ENCODE measurements at regions not wholly inside any gene's neighbourhood (a gene's known extent, or its start where the extent isn't known, plus 50 kb on each side); places are given as distances from the start of the nearest gene placed in this dataset.

DNA sequence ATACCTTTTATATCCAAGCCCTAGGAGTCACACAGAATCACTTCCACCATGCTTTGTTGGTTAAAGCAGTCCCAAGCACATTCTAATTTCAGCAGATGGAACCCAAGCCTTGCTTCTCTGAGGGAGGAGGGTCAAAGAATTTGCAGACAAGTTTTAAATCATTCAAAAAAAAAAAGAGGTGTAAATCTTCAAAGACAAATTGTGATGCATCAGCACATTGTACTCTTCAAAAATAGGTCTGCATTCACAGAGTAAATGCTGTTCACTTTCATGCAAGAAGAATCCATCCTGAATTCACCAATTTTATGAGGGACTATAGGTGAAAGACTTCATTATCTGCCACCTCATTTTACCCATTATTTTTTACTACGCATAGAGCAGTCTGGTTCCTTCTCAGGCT is 321.8 kb upstream of the PRDM1 start:
- no peak for DNase-seq (ENCODE audit: low spot score)

DNA sequence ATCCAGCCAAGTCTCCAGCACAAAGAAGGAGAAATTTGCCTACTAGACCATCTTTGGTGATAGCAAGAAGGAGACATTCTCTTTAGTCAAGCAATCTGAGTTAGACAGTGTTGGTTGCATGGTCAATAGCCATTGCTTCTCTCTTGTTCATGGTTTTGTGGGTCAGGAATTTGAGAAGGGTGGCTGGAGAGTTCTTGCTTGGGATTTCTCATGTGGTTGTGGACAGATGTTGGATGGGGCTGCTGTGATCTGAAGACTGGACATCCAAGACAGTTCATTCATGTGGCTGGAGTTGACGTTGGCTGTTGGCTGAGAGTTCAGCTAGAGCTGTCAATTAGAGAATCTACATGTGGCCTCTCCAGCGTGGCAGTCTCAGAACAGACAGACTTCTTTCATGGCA is 322.3 kb upstream of the PRDM1 start:
- DNase-seq (ENCODE audit: low spot score), result no peak

DNA sequence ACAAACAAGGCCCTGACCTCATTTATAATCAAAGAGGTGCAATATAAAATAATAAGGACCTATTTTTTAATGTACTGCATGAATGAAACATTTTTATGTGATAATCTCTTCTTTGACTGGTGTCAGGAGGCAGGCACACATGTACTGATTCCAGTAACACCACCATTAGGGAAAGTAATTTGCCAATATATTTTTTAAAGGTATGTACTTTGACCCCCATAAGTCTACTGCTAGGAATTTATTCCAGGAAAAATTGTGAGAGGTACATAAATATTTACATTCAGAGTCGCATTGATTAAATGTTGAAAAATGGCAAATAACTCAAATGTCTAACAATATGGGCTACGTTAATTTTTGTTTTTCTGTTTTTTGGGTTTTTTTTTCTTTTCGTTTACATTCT is 325.4 kb upstream of the PRDM1 start:
- no peak for DNase-seq (ENCODE audit: low spot score)

DNA sequence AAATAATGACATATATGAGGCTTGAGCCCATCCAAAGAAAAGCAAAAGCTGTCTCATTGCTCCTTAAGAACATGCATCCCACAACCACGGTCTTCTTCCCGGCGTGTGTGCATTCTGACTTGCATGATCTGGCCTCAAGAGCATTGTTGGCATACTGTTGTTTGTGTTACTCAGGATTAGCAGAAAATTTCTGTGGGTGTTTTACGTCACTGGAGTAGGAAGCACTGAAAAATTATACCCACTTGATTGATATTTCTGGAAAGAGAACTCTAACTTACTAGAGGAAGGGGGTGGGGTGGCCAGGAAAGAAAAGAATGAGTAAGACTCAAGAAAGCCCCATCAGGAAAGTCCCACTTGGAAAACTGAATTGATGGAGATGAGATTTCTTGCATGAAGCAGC is 326.2 kb upstream of the PRDM1 start:
- peak; percentile 25 for DNase-seq (ENCODE audit: low spot score)

DNA sequence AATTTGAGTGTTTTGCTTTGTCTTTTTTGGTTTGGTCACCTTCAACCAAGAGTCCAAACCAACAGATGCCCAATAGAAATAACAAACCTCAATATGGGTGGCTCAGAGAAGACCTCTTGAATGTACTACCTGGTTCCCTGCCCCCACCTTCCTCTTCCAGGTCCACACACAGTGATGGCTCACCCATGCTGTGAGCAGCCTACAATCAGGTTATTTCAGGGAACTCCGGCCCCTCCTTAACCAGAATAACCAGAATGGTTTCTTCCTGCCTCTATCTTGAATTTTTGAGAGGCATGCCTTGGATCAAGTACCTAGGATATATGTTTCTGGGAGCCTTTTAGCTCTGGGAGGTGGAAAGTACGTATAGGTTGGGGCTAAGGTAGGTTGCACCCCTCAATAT is 327.1 kb upstream of the PRDM1 start:
- DNase-seq (ENCODE audit: low spot score), result no peak

DNA sequence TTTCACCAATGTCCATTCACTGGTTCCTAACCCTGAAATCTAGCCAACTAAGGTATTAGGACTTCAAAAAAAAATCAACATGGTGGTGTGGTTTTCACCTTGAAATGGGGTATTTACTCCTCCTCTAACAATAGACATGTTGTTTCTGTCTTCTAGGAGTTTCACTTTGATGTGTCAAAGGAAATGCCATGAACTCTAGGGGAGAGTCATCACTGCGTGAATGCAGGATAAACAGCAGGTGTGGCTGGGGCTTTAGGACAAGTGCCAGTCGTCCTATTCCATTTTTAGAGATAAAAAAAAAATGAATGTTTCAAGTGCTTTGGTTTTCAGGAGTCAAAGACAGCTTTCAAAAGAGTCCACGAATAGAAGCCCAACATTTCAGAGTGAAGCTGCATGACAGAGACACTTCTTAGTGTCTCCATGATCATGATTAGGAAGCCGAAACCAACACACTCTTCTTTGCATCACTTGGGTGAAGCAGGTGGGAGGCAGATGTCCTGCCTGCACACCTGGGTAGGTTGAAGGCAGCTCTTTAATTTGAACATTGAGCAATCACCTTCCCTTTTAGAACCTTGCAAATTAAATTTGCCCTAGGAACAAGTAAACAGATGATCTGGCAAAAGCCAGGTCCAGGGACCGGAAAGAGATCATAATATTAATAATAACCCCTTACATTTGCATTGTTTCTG is 328.5 kb upstream of the PRDM1 start:
- no peak for DNase-seq (ENCODE audit: low spot score)

DNA sequence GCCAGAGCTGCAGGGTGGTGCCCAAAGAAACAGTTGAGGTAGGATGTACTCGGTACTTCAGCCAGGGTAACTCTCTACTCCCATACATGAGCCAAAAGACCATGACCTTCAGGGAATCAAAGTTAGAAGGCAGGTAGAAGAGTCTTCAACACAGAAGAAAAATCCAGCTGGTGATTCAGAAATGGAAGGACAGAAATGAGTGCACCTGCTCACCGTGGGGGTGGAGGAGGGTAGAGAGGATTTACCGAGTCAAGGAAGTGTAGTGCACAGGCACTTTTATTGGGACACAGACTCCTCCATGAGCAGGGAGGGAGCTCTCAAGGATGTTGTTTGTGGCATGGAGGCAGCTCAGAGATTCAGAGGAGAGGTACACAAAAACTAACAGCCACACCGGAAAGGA is 330.3 kb upstream of the PRDM1 start:
- DNase-seq (ENCODE audit: low spot score), result no peak

DNA sequence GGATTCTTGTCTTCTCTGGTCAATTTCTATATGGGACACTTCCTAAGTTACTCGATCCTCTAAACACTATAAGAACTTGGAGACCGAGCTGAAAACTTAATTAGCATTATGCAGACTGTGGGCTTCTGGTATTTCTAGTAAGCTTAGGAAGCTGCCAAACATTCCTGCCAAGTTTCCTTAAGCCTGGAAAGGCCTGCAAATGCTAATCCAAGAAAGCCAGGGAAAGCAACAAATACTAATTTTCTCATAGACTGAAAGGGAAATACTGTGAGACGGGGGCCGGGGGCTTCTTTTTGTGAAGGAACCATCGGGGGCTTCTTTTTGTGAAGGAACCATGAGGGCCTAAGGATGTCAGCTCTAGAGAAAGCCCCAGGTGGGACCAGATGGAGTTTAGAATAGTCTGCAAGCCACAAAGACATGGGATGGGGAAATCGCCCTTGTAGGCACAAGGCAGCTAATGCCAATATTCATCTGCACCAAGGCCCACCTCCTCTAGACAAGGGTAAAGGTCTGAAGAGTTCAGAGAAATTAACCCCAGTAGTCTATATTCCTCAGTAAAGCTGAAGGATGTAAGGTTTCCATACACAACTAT is 332.4 kb upstream of the PRDM1 start:
- DNase-seq (ENCODE audit: low spot score), result peak; percentile 31

DNA sequence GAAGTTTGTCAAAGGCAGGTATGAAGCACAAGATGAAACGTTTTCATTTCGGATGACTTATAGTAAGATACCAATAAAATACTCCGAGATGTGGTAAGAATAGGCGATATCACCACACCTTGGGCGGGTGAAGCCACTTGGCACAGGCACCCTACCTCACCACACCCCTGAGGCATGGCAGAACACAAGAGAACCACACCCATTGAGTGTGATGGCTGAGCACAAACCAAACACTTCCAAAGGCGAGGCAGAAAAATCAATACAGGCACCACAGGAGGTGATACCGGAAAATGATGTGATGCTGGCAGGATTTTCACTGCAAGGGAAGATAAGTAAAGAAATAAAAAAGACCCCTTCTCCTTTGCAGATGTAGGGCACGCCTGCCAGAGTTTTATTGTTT is 332.9 kb upstream of the PRDM1 start:
- DNase-seq (ENCODE audit: low spot score), result no peak

DNA sequence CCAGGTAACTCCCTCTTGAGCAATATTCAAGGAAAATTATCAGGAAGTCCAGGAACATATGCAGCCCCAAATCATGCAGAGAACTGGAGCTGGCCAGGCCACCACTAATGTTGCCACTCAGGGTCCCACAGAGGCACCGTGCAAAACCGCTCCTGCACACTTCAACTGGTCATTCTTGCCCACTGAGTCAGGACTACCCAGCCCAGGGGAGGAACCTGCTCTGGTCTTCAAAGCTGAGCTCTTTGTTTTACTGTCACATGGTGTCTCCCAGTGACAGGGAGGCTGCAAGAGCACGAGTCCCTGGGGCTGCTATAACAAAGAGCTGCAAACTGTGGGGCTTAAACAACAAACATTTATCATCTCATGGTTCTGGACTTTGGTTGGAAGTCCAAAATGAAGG is 336.0 kb upstream of the PRDM1 start:
- no peak for DNase-seq (ENCODE audit: low spot score)

DNA sequence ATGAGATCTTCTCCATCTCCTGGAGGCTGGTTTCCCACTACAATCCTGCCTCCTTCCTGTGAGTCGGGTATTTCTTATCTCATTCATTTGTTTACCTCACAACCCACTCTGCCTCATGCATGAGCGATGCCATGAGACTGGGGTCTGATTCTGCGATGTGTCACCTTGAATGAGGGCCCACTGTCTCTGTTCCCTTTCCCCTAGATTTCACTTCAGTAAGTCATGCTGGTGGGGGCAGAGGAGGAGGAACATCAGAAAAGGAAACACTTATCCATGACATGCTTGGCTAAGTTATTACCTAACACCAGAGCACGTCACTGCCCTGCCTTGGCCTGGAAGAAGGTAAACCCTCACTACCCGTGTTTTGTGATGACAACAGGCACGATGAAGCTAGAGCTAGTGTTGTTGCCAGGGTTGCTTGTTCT is 337.4 kb upstream of the PRDM1 start:
- DNase-seq (ENCODE audit: low spot score), result no peak

DNA sequence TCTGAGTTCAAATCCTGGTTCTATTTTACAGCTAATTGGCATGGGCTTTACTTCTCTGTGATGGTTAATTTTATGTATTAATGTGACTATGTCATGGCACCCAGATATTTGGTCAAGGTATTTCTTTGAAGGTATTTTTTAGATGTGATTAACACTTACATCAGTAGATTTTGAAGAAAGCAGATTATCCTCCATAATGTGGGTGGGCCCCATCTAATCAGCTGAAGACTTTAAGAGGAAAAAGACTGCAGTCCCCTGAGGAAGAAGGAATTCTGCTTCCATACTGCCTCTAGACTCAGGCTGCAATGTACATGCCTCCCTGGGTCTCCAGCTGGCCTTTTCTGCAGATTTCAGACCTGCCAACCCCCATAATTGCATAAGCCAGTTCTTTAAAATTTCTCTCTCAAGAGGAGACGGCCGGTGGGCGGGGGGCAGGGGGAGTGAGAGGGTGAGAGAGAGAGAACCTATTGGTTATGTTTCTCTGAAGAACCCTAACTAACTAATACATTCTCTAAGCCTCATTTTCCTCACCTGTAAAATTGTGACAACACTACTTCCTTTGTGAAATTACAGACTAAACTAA is 338.2 kb upstream of the PRDM1 start:
- no peak for DNase-seq (ENCODE audit: low spot score)

DNA sequence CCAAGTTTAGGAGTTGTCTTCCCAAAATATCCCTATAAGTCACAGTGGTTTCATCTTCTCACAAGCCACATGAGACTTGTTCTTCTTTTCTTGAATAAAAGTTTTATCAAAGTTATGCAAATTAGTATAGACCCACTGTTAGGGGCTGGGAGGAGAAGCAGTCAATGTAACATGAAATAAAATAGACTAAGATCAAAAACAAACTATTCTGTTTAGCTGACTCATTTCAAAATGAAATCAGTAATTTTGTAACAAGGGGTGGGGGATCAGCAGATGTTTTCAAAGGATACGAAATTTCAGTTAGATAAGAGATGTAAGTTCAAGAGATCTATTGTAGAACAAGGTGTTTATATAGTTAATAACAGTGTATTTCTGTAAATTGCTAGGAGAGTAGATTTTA is 339.6 kb upstream of the PRDM1 start:
- no peak for DNase-seq (ENCODE audit: low spot score)

DNA sequence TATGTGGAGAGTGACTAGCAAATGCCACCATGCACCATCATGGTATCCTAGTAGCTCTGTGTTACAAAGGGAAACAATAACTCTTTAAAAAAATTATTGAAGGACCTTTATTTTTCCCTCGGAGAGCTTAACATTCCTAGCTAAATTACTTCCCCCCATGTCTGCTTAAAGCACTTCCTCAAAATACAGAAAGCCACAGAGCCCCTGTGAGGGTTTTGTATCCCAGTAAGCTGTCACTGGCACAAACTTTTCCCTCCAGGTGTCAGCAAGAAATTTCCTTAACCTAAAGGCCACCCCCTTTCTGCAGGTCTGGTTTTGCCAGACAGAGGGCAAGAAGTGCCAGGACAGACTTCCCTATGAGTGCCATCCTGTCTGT is 340.0 kb upstream of the PRDM1 start:
- no peak for DNase-seq (ENCODE audit: low spot score)

DNA sequence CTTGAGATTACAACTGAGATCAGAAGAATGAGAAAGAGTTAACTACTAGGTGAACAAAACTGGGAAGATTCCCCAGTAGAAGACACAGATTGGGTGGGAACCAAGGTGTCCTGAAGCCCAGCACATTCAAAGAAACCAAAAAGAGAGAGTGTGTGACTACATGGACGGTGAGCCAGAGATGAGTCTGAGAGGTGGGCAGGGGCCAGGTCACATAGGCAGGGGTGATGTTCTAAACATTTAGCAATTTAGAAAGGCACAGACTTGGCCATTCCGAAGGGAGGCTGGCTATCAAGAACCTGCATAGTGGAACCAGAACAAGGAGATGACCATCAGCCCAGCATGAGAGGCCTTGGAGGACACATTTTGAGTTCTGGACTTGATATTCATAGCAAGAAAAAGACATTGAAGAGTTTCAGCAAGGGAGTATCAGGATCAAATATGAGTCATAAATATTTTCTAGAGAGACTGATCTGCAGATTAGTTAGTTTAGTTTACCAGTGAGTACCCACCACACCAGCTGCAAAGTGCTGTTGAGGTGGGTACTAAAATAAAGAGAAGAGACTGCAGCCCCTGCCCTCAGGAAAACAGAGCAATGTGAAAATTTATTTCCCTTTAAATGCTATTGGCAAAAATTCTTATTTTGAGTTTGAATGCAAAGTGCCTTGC is 340.5 kb upstream of the PRDM1 start:
- DNase-seq (ENCODE audit: low spot score), result no peak

DNA sequence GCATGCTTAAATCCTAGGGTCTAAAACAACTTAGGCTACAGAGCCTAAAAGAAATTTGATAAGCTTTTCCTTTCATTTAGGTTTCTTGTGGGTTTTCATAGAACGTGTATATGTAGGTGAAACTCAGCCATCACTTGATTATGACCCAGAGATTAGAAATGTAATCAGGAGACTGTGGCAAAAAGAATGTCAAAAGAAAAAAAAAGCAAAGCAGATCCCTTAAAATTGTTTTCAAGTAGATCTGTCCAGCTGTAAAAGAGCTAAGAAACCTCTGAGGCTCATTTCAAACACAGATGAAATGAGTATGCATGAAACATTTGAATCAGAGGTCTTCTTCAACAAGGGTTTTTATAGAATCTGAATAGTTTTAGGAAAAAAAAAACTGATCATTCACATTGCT is 341.3 kb upstream of the PRDM1 start:
- DNase-seq (ENCODE audit: low spot score), result no peak

DNA sequence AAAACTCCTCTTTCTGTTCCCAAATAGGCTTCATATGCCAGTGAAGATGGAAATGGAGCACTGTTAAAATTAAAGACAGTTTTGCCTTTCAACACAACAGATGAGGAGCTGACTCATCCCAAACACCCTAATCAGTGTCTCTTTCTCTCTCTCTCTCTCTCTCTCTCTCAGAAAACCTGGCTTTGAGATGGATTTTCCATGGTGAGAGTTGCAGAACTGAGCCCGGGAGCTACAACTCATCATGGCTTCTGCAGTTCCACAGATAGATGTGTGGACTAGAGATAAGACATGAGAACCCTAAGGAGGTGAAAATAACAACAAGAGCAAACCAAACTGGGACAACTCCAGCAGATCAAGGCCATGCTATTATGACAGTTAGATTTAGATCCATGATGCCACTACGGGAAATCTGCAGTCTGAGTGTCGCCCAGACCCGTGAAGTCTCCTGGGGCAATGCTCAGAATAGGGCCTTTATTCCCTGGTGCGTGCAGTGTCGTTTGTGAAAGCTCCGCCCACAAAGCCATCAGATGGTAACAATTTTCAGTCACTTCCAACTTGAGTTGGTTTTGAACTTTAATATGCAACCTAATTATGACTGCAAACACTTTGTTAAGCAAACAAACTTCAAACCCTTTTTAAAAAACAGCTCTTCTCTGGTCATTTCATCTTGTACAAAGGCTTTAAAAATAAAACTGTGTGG is 338.2 kb upstream of the PREP start:
- DNase-seq (ENCODE audit: low spot score), result peak; percentile 39

DNA sequence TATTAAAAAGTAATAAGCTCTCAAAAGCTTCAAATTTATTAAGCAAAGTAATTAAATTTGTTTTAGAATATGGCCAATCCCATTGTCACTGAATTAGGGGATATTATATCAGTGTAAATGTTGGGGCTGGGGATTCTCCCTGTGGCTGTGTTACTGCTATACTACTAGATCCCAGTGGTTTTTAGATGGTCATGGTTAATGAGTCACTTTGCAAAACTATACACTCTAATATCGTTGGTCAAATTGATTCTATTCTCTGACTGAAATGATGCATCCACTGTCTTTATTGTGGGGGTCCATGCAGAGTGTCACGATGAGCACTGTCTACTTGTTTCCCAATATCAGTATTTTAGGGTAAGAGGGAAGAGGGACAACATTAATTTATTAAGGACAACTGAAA is 336.9 kb upstream of the PREP start:
- no peak for DNase-seq (ENCODE audit: low spot score)

DNA sequence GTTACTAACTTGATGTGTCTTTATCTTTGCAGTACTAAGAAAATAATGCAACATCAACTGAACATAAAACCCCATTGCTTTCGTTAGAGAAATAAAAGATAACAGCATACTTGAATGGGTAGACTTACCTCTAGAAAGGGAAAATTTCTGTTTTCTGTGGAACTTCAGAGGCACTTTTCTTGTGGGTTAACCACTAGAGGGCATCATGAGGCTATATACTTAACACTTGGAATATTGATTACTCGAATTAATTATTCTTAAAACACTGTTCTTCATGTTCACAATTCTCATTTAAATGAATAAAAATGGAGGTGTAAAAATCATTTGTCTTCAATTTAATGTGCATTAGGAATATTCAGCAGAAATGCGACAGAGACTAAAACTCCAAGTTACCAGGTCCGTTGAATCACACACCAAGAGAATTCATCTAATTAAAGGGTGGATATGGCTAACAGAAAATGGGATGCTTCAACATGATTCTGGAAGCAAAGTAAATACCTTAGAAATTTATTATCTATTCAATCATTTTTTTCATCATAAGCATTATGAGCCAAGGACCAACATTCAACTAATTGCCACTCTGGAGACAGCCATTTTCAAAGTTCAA is 330.8 kb upstream of the PREP start:
- DNase-seq (ENCODE audit: low spot score), result peak; percentile 35

DNA sequence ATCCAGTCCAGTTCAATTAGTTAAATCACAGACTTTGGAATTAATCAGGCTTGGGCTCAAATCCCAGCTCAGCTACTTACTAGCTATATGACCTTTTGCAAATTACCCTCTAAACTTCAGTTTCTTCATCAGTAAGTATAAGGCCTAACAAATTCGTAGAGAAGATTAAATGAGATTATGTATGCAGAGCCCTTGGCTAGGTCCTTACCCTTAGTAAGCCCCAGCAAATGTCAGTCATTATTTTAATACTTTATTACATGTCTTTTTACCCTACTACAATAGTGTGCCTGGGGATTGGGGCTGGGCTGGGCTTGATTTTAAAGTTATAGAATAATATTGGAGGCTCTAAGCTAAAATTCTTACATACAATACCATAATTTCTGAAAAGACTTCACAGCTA is 326.1 kb upstream of the PREP start:
- DNase-seq (ENCODE audit: low spot score), result no peak

DNA sequence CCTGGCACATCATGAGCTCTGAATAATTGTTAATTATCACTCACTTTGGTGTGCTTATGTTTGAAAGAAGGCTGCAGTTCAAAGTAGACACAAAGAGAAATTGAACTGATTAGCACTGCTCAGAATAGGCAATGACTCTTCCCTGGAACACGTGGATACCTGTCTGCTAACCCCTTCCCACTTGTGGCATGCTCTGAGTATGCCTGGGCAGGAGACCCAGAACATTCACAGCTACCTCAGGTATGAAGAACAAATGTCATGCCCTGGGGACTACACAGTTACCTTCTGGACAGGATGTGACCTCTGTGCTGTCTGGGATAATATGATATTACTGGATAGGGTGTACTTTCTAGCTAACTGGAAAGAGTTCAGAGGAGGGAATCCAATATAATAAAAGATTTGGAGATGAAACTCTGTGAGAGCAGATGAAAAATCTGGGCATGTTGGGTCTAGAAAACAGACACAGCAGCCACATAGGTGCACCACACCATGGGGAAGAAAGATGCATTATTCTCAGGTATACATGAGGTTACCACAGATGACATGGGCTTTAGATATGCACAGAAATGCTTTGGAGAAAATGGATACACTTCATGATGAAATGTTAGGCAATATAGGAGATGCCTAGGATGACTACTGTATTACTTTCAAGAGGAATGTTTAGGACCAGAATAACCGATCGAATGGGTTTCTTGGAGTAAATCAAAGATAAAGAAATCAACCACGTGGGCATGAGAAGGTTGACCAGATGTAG is 324.2 kb upstream of the PREP start:
- DNase-seq (ENCODE audit: low spot score), result peak; percentile 7

DNA sequence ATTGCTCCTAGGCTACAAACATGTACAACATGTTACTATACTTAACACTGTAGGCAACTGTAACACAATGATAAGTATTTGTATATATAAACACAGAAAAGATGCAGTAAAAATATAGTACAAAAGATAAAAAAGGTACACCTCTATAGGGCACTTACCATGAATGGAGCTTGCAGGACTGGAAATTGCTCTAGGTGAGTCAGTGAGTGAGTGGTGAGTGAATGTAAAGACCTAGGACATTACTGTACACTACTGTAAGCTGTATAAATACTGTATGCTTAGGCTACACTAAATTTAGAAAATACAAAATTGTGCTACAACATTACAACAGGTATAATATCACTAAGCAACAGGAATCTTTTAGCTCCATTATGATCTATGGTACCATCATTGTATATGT is 312.0 kb upstream of the PREP start:
- DNase-seq (ENCODE audit: low spot score), result no peak
